ENCODE measurements at regions not wholly inside any gene's neighbourhood (a gene's known extent, or its start where the extent isn't known, plus 50 kb on each side); places are given as distances from the start of the nearest gene placed in this dataset.

GRCh38 chr2:136448432-136448831 lies 316.9 kb upstream of the THSD7B start:
- ChIA-PET CTCF (no interaction called here), POLR2A (no interaction called here)
- H3K4me3 ChIP-seq (ENCODE audit: low read depth, low read length), result no peak overlapping the region
- no peaks in the 10 kb centered on the region for H3K27me3 ChIP-seq (ENCODE audit: control insufficient read depth, insufficient read depth, low read length)
- H3K36me3 ChIP-seq (ENCODE audit: control insufficient read depth, insufficient read depth, low read length), result no peaks in the 10 kb centered on the region
- no peak for DNase-seq (ENCODE audit: low read depth)
- no peak for TF ChIP-seq CTCF (IDR thresholded peaks at IDR 0.05; ENCODE audit: insufficient read depth, low read depth, low read length)

GRCh38 chr2:136444323-136444722 lies 321.0 kb upstream of the THSD7B start:
- TF ChIP-seq CTCF (IDR thresholded peaks at IDR 0.05; ENCODE audit: insufficient read depth, low read depth, low read length), result no peak
- ChIA-PET CTCF (no interaction called here), POLR2A (no interaction called here)
- H3K27me3 ChIP-seq (ENCODE audit: control insufficient read depth, insufficient read depth, low read length), result no peaks in the 10 kb centered on the region
- no peak overlapping the region for H3K4me3 ChIP-seq (ENCODE audit: low read depth, low read length)
- no peaks in the 10 kb centered on the region for H3K36me3 ChIP-seq (ENCODE audit: control insufficient read depth, insufficient read depth, low read length)
- no peak for DNase-seq (ENCODE audit: low read depth)

- H3K36me3 ChIP-seq (ENCODE audit: control insufficient read depth, insufficient read depth, low read length), result no peaks in the 10 kb centered on the region
- ChIA-PET CTCF (no interaction called here), POLR2A (no interaction called here)
- no peak overlapping the region for H3K4me3 ChIP-seq (ENCODE audit: low read depth, low read length)
- TF ChIP-seq CTCF (IDR thresholded peaks at IDR 0.05; ENCODE audit: insufficient read depth, low read depth, low read length), result no peak
- no peak for DNase-seq (ENCODE audit: low read depth)
- H3K27me3 ChIP-seq (ENCODE audit: control insufficient read depth, insufficient read depth, low read length), result no peaks in the 10 kb centered on the region
Measured at GRCh38 chr2:136443661-136444060, 321.7 kb upstream of the THSD7B start.

GRCh38 chr2:136441979-136442714 lies 323.2 kb upstream of the THSD7B start:
- DNase-seq (ENCODE audit: low read depth), result no peak
- ChIA-PET POLR2A (no interaction called here), CTCF (no interaction called here)

GRCh38 chr2:136439064-136439676 lies 321.2 kb upstream of the CXCR4 start:
- no peak for DNase-seq (ENCODE audit: low read depth)
- Histone ChIP-seq H3K4me3 (ENCODE audit: low read depth, low read length) (no peak overlapping the region), H3K36me3 (ENCODE audit: control insufficient read depth, insufficient read depth, low read length) (no peaks in the 10 kb centered on the region), H3K27me3 (ENCODE audit: control insufficient read depth, insufficient read depth, low read length) (no peaks in the 10 kb centered on the region)
- ChIA-PET POLR2A (no interaction called here), CTCF (interaction anchor here (0.6 kb wide), 1 partner anchor 7 kb away, joined by 3 read pairs; no protein-coding TSS in a partner anchor)
- no peak for TF ChIP-seq CTCF (IDR thresholded peaks at IDR 0.05; ENCODE audit: insufficient read depth, low read depth, low read length)

More at GRCh38 chr2:136441979-136442714, 323.2 kb upstream of the THSD7B start:
- H3K4me3 ChIP-seq (ENCODE audit: low read depth, low read length), result no peak overlapping the region
- TF ChIP-seq CTCF (IDR thresholded peaks at IDR 0.05; ENCODE audit: insufficient read depth, low read depth, low read length), result no peak
- H3K27me3 ChIP-seq (ENCODE audit: control insufficient read depth, insufficient read depth, low read length), result no peaks in the 10 kb centered on the region
- no peaks in the 10 kb centered on the region for H3K36me3 ChIP-seq (ENCODE audit: control insufficient read depth, insufficient read depth, low read length)
